AG10803 (cell line): ENCODE measurements at regions not wholly inside any gene's neighbourhood (a gene's known extent, or its start where the extent isn't known, plus 50 kb on each side); places are given as distances from the start of the nearest gene placed in this dataset.

Experiments used
- DNase-seq: peaks from one replicate; pipeline ENCODE4 v3.0.0; 2010; ENCODE audit warnings: low read depth
- H3K4me3 ChIP-seq: 2 replicates; pipeline ENCODE4 v1.5.1; 2011; ENCODE audit warnings: mild to moderate bottlenecking, low read length, control low read depth
- CTCF ChIP-seq: conservative IDR thresholded peaks from 2 replicates; pipeline ENCODE4 v1.5.1; 2011; ENCODE audit warnings: mild to moderate bottlenecking, low read length, control low read depth, inconsistent platforms

DNA sequence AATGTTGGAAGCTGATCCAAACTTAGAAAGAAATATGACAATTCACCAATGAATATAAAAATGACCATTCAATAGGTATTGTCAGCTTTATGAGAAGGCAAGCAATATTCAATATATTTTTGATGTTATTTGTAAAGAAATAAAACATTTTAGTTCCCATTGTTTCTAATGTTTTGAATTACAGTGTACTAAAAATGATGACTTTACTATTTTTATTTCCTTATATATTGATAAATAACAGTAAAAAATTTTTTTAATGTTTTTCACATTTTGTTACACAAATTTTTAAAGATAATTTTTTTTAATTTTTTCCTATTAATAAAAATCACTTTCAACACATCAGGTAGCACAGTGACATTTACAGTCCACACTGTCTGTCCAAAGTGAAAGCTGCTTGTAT, 565.5 kb upstream of the FAM241A start:
- no peak overlapping the region for H3K4me3 ChIP-seq
- DNase-seq, result no peak
- TF ChIP-seq CTCF, result no peak

DNA sequence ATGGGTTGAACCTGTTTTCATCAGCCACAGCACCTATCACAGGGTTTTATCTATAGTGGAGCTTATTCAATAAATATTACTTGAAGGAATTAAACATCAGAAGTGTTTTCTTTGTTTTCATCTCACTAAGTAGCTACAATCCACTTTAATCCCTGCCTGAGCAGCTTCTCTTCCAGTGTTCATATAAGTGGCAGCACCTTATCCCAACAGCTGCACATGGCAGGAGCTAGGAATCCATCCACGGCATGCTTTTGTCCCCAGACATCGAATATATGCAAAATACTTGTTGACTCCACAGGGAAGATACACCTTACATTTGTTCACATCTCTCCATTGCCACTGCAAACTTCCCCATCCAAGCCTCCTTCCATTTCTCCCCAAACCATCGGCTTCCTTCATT, 549.8 kb upstream of the FAM241A start:
- no peak overlapping the region for H3K4me3 ChIP-seq
- no peak for TF ChIP-seq CTCF
- DNase-seq, result no peak

DNA sequence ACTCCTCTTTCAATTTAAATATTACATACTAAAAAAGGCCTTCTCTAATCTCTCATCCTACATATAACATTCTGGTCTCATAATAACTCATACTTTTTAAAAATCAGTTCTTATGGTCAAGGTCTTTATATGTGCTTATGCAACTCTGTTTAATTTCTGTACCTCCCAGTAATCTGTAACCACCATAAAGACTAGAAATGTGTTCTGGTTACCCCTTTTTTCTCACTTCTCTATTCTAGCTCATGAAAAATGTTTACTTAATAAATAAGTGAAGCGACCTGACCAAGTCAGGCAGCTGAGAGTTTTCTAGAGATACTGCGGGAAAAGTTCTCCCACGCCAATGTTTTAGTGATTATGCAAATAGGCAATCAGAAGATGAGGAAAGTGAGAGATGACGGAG, 548.8 kb upstream of the FAM241A start:
- TF ChIP-seq CTCF, result no peak
- no peak for DNase-seq
- H3K4me3 ChIP-seq, result no peak overlapping the region

GRCh38 chr4:111601671-111602070, 543.6 kb upstream of the FAM241A start:
- TF ChIP-seq CTCF, result no peak
- DNase-seq, result no peak
- H3K4me3 ChIP-seq, result no peak overlapping the region

DNA sequence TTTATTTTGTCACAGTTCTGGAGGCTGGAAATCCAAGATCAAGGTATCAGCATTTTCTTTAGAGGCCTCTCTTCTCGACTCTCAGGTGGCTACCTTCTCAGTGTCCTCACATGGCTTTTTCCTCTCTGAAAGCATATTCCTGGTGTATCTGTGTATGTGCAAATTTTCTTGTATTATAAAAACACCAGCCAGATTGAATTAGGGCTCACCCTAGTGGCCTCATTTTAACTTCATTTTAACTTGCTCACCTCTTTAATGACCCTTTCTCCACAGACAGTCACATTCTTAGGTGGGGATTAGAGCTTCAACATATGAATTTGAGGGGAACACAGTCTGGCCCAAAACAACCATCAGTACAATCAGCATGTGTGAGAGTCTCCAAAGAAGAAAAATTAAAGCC, 542.4 kb upstream of the FAM241A start:
- TF ChIP-seq CTCF, result peak; percentile 58

DNA sequence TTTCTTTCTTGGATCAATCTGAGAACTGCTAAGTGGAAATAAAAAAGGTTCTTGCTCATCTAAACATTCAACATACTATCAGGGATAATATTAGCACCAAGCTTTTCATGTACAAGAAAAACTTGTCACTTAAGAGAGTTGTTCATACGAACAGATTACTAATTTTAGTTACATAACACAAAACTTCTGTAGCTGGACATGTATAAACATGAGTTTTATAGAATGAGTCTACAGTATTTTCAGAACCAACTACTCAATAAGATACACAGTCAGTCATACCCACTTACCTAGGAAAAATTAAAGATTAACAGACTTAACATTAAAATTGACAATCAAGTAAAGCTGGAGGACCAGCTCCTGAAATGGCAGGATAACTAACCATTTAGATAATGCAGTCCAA, 540.1 kb upstream of the FAM241A start:
- no peak overlapping the region for H3K4me3 ChIP-seq
- DNase-seq, result no peak
- no peak for TF ChIP-seq CTCF

More for the DNA sequence above, 542.4 kb upstream of the FAM241A start:
- no peak overlapping the region for H3K4me3 ChIP-seq
- DNase-seq, result peak; percentile 47

GRCh38 chr4:111610681-111611080, 534.6 kb upstream of the FAM241A start:
- DNase-seq, result no peak
- no peak overlapping the region for H3K4me3 ChIP-seq
- no peak for TF ChIP-seq CTCF
